ENCODE measurements at regions not wholly inside any gene's neighbourhood (a gene's known extent, or its start where the extent isn't known, plus 50 kb on each side); places are given as distances from the start of the nearest gene placed in this dataset.
A peak's percentile ranks its signal among the peaks of the same experiment; 100 is the strongest.
"Not testable (repeated sequence)": the region's sequence is repeated elsewhere in the genome, so short reads cannot be mapped to it uniquely, and the experiment has no call there.

DNA sequence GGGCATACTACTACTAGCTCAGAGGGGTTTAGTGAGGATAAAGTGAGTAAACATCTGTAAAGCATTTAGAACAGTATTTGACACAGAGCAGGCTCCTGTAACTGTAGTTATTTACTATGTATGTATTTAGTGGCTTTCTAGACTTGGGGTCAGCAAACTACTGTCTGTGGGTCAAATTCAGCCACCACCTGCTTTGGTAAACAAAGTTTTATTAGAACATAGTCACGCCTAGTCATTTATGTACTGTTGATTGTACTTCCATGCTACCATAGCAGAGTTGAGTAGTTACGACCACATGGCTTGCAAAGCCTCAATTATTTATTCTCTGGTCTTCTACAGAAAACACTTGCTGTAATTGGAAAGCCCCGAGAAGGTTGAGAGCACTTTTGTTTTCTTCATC, 248.5 kb upstream of the PLPP4 start:
- no peak for DNase-seq

DNA sequence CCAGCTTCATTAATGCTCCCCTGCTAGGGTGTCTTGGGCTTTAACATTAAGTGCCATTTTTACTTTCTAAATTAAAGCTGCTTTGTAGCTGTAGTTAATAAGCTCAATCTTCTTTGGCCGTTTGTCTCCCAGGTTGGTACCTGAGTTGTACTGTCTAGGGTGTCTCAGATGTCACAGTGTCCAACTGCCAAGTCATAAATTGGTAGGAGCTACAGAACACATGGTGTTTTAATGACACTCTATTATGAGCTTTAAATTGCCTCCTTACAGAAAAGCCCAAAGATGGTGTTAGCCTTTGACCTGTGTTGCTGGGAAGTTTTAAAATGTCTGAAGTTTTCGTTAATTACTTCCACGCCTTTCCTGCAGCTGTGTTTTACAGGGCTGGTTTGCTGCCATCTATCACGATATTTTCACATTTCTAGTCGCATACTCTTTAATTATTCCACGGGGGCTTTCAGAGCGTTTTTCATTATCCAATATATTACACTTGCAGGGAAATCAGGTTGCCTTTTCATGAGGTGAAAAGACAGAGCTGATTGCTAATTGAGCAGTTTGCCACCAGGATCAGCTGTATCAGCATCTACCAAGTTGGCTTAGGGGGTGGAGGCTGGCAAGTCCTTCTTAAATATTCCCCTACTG, 247.8 kb upstream of the PLPP4 start:
- no peak for DNase-seq

DNA sequence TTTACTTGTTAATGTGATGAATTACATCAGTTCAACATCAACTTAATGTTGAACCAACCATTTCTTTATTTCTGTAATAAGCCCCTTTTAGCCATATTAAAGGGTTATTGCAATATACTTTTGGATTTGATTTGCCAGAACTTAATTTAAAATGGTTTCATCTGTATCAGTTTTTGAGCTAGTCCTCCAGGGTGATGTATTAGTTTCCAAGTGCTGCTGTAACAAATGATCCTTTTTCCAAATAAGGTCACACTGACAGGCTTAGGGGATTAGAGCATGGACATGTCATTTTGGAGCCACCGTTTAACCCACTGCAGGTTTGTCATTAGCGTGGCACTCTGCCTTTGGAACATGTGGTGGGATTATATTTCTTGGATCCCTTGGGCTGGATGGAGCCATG, 244.8 kb upstream of the PLPP4 start:
- no peak for DNase-seq

DNA sequence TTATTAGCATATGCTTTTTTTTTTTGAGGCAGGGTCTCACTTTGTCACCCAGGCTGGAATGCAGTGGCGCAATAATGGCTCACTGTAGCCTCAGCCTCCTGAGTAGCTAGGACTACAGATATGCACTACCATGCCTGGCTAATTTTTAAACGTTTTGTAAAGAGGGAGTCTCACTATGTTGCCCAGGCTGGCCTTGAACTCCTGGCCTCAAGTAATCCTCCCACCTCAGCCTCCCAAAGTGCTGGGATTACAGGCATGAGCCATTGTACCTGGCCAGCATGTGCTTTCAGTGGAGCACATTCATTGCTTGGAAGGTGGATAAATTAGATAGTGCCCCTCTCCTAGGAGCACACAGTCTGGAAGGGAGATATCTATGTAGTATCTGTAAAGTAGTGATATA, 243.7 kb upstream of the PLPP4 start:
- not testable (repeated sequence) for DNase-seq

DNA sequence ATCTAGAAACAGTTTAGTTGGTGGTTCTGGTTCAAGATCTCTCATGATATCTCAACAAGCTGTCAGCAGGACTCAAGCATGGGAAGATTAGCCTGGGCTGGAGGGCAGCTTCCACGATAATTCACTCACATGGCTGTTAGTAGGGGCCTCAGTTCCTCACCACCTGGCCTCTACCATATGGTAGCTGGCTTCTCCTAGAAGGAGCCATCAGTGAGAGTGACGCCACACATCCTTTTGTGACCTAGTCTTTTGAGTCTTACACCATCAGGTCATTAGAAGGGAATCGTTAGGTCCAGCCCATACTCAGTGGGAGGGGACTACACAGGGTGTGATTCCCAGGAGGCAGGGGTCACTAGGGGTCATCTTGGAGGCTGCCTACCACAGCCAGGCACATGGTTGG, 239.3 kb upstream of the PLPP4 start:
- no peak for DNase-seq

DNA sequence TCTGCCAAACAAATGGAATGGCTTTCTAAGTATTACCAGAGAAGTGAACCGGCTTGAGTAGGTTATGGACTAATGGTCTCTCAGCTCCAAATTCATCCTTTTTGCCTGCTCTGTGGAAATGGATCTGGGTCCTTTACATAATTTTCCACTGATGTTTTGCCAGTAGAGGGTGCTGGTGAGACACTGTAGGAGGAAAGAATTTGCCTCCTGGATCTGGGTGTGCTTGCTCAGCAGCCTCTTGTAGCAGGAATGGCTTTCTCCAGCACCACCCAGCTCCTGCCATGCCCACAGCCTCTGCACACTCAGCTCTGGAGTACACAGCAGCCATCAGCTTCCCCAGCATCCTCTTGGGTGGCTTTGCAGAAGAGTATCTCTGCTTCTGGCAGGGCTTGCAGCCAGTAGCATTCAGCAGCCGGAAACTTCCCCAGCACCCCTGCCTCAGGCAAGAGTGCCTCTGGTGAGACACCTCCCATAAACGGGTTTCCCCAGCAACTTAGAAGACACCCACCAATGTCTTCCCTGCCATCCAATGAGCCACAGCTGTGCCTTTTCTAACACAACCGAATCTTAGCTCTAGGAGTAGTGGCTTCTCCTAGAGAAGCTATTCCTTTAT, 235.0 kb upstream of the PLPP4 start:
- peak in 1 of 5 experiments; percentile 25 for DNase-seq

DNA sequence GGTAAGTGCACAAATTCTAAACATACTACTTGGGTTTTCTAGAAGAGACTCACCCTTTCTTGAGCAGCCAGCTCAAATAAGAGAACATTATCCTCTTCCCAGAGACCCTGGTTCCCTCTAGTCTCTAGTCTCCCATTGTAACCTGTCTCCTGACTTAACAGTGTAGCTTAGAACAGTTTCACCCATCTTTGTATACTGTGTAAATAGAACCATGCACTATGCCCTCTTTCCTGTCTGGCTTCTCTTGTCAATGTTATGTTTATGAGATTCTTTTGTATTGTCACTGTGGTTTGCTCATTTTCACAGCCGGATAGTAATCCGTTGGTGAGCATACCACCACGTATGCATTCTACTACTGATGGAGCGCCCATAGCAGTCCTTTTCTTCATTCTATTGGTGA, 227.4 kb upstream of the PLPP4 start:
- no peak for DNase-seq

DNA sequence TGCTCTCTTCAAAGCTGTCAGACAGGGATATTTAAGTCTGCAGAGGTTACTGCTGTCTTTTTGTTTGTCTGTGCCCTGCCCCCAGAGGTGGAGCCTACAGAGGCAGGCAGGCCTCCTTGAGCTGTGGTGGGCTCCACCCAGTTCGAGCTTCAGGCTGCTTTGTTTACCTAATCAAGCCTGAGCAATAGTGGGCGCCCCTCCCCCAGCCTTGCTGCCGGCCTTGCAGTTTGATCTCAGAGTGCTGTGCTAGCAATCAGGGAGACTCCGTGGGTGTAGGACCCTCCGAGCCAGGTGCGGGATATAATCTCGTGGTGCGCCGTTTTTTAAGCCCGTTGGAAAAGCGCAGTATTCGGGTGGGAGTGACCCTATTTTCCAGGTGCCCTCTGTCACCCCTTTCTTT, 217.3 kb upstream of the PLPP4 start:
- not testable (repeated sequence) for DNase-seq

DNA sequence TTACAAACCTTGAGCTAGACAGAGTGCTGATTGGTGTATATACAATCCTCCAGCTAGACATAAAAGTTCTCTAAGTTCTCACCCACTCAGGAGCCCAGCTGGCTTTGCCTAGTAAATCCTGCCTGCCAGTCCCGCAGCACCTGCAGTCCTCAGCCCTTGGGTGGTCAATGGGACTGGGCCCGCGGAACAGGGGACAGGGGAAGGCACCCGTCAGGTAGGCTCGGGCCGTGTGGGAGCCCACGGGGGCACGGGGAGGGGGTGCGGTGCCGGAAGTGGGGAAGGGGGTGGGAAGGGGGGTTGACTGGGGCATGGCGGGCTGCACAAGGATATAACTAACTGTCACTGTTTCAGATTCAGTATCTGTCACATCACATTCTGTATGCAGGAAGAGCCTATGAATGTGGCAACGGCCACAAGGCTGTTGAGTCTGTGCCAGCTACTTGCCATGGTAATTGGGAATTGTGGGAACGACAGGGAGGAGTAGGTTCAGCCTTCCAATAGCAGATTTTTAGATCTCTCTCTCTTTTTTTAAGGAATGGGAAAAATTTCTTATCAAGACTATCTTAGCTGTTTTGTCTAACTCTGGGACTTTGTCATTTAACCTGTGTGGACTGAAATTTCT, 205.1 kb upstream of the PLPP4 start:
- DNase-seq, result no peak

DNA sequence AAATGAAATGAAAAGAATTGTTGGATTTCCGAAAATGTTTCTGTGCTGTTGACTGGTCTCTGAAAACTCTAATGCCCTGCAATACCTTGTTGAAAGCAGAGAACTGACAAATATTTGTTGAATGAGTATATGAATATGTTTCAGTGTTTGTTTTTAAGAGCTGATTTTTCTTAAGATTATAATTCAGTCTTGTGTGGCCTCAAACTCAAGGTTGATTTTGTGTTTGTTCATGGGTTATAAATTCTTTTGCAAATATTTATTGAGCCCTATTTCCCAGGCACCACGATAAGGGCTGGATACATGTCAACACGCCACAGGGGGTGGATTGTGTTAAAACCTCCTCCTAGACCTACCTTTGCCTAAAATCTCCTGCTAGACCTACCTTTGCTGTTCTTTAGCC, 203.9 kb upstream of the PLPP4 start:
- no peak for DNase-seq

DNA sequence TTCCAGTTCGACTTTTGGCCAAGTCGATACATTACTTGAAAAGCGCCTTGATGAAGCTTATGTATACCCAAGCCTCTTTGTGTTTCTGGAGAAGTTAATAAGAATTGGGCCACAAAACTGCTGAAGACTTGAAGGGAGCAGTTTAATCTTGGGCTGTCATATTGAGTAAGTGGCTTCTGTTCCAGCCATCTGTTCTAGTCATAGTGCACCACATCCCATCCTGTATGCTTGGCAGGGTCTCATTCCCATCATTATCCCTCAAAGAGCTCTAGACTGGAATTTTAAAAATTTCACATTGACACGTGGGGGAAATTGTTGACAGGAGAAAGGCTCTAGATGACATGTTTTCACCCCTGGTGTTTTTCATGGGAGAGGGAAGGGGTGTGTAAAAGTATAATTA, 196.6 kb upstream of the PLPP4 start:
- DNase-seq, result no peak

DNA sequence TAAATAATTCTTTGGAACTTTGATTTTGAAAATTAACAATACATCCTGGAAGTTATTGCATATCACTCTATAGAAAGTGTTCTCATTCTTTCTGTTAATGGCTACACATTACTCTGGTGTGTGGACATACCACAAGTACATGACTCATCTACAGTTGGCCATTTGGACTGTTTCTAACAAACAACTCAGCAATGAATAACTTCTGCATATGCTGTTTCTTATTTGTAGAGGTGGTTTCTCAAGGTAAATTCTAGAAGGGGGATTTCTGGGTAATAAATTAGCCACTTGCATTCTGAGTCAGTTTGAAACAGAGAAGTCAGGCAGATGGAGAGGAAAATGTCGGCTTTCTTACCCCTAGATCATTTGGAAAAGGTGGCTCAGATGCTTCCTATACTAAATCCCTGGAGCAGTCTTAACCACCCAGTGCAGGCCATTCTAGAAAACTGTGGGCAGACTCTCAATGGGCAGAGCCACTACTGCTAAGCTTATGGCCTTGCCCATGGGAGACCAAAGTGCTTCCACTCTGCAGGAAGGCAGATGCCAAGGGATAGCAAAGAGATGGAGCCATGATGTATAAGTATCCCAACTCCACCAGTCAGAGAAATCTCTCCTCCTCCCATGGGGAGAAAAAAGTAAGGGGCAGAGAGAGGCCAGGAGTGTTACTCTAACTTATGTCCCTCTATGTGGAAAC, 194.0 kb upstream of the PLPP4 start:
- DNase-seq, result no peak

DNA sequence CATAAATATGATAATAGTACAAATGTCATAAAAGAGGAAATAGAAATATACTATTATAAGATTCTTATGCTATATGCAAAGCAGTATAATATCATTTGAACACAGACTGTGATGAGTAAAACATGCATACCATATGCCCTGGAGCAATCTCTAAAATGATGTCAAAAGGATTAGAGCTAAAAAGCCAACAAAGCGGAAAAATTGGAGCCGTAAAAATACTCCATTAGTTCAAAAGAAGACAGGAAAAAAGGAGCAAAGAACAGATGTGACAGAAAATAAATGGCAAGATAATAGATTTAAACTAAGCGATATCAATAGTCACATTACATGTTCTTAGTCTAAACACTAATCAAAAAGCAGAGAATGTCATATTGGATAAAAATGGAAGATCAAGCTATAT, 191.0 kb upstream of the PLPP4 start:
- no peak for DNase-seq

DNA sequence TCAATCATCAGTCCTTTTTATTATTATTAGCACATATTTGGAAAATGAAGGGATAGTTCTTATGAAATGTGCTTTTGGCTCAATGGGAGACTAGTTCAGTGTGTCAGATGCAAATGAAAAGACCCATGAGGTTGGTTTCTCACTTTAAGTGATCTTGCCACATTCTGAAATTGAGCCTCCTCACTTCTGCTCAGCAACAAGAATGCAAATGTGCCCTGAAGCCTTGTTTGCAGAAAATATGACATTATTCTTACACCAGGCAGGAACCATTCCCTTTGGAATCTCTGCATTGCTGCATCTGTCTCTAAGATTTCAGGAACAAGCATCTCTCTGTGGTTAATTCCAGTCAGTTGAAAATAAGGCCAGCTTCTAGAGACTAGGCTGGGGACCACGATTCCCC, 186.1 kb upstream of the PLPP4 start:
- no peak for DNase-seq

DNA sequence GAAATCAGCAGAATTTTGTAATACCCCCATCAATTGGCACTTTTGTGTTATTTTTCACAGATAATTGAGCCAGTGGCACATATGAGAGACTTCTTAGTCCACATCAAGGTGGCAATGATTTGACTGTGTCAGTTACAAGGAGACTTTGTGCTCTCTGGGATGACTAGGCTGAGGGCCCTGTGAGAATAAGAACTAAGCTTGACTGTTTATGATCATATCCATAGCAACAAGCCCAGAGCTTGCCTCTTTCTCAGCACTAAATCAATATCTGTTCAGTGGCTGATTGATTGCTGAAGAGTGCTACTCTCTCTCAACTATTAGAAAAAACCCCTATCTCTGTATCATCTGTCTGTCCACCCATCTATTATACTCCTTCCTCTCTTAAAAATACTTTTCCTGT, 185.3 kb upstream of the PLPP4 start:
- no peak for DNase-seq

DNA sequence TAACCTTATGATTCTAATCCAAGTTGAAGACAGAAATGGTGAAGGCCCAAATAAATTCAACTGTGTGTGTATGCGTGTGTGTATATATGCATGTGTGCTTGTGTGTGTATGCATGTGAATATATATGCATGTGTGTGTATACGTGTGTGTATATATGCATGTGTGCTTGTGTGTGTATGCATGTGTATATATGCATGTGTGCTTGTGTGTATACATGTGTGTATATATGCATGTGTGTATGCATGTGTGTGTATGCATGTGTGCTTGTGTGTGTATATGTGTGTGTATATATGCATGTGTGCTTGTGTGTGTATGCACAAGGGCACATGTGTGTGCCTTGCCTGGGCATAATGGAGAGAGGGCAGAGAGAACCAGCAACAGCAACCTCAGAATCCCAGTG, 184.7 kb upstream of the PLPP4 start:
- no peak for DNase-seq

DNA sequence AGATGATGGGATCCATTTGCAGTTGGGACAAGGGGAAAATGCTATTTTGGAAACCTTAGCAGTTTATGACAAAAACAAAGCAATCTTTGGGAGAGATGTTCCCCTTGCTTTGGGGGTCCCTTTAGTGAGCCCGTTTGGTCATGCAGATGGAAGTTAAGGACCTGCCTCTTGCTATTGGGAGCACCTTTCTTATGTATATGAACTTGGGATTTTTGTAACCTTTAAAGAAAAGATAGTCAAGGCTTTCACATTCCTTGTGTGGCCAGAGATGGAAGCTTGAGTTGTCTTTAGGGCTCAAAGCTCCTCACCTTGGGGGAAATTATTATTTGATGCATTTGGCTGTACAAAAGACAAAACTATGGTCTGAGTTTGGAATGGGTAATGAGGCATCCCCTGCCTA, 179.0 kb upstream of the PLPP4 start:
- no peak for DNase-seq

DNA sequence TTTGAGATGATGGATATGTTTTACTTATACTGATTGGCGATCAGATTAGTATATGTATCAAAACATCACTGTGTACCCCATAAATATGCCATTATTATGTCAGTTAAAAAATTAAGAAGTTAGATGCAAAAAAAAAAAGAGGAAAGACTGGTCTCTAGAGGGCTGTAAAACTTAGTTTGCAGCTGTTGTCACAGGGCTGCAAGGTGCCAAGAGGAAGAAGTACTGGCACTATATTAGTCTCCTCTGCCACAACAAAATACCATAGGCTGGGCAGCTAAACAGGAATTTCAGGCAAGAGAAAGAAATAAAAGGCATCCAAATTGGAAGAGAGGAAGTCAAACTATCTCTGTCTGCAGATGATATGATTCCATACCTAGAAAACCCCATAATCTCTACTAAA, 177.8 kb upstream of the PLPP4 start:
- DNase-seq, result no peak

DNA sequence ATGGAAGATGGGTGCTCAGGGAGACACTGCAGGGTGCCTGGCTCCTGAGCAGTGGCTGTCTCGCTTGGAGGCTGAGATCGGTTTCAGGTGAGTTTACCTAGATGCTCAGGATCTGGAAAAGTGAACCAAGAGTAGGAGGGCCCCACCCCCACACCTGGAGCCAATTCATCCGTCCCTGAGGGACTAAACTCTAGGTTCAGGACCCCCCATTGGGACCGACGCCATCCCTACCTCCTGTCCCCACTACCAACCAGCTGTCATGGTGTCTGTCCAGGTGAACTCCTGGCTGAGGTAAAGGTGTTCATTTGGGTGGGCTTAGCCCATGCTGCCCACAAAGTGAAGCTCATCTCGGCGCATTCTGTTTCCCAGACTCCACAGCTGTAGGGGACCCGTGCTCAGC, 174.6 kb upstream of the PLPP4 start:
- no peak for DNase-seq

DNA sequence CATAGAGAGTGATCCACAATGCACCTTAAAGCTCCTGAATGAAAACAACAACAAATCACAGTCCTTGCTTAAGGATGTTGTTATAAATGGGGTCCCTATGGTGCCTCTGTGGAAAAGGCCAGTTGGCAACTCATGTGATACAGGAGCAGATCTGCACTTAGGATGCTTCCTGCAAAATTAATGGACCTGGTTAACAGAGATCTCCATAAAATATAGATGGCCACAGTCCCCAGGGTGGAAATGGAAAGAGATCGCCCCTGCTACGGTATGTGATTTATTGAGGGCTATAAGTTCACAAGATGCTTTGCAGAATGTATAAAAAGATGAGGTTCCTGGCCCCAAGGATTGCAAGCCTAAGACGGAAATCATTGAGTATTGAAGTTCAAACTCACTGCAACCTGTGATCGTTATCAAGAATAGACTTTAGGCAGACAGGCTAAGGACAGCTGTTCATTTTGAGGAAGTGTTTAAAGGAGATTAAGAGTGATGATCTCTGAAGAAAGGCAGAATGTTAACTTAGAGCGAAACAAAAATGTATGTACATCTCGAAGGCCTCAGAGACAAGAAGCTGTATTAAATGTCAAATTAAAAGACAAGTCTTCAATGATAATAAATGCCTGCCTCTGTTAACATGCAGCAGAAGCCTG, 174.1 kb upstream of the PLPP4 start:
- no peak for DNase-seq

DNA sequence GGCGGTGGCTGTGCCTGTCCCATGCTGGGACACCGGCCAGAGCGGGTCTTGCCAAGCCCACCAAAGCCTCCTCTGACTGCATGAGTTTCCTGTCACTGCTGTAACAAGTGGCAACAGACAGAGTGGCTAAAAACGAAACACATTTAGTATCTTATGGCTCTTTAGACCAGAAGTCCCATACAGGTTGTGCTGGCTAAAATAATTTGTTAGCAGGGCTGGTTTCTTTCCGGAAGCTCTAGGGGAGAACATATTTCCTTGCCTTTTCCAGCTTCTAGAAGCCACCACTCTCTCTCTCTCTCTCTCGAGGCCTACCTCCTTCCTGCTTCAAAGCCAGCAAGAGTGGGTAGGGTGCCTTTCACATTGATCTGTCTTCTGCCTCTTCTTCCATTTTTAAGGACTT, 171.6 kb upstream of the PLPP4 start:
- DNase-seq, result no peak

DNA sequence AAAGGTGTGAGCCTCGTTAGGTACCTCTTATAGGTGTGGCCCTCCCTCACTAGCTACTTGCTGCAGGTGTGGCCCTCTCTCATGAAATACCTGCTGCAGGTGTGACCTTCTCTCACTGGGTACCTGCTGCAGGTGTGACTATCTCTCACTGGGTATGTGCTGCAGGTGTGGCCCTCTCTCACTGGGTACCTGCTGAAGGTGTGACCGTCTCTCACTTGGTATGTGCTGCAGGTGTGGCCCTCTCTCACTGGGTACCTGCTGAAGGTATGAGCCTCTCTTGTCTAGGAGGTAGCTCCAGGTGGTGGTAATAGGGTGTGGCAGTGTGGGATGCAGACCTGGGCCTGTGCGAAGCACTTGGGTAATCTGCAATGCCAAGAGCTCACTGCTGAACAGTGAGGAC, 170.7 kb upstream of the PLPP4 start:
- DNase-seq, result no peak

DNA sequence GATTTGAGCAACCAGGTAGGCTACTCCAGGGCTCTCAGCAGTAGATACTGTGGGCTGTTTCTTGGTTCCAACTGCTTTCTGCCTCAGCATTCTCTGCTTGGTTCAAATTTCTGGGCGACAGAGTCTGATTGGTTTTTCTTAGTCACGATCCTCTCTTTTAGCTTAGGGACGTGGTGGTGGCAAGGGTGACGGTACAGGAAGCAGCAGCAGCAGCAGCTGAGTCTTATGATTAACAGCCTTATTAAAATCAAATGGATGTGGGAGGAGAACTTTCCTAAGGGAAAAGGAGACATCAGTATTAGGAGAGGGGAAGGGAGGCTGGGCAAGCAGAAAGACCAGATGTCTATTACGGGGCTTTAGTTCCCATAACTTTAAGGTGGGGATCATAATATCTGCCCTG, 156.5 kb upstream of the PLPP4 start:
- DNase-seq, result no peak

DNA sequence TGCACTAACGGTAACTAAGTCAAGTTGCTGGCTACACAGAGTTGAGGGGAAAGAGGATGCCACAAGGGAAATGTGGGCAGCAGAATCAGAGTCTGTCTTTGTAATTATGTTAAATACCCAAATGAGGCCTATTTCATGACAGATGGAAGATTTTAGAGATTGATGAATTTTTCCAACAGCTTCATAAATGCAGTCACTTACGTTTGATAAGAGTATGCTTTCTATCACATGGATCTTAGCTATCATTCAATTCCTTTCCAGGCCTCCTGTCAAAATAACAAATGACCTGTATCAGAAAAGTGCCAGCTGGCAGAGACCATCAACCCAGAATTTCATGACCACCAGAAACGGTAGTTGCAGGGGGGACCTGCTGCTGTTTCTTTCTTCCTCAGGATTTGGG, 148.4 kb upstream of the PLPP4 start:
- DNase-seq, result no peak
